ENCODE measurements at regions not wholly inside any gene's neighbourhood (a gene's known extent, or its start where the extent isn't known, plus 50 kb on each side); places are given as distances from the start of the nearest gene placed in this dataset.

DNA sequence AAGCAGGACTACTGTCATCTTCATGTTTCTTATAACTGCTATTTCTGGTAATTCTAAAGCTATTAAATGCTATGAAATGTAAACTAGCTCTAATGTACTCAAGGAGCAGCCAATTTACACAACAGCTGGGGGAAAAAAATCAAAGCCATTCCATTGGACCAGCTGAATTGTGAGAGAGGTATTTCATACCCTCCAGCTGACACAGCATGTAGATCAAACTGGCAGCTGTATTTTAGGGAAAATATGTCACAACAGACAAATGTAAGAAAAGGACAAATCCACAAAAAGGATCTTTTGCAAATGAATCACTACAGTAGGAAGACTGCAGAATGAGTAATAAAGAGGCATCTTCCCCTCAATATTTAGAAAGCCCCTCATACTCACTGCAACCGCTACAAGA lies 65.2 kb upstream of the FAM47B start:
- DNase-seq, result no peak

DNA sequence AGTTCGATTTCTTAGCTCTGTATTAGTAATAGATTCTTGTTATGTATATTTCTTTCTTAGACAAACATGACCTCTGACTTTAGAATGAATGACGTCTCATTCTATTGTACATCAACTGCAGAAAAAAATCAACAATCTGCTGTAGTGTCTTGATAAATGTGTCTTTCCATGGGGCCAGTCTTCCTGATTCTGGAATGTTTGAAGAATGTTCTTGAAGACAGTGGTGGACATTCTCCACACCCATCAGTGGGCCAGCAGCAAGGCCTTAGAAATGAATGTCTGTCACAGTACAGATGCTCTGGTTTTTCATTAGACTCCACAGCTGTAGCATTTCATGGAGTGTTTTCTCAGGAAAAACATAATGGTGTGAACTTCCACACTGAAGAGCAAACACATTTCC lies 63.2 kb upstream of the FAM47B start:
- DNase-seq, result no peak

DNA sequence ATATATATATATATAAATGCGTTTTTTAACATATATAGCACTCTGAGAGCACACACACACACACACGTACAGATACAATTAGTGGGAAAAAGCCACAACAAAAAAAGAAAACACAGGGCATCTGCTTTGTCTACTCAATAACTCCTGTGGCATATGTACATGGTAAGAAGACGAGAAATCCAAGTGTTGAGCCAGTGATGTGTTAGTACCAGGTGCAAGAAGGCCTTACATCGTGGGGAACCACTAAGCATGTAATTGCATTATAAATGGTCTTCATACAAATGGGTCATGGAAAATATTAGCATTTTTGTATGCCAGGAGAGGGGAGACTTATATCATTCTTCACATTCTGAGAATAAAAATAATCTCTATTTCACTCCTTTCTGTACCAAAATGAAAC lies 62.7 kb upstream of the FAM47B start:
- no peak for DNase-seq

DNA sequence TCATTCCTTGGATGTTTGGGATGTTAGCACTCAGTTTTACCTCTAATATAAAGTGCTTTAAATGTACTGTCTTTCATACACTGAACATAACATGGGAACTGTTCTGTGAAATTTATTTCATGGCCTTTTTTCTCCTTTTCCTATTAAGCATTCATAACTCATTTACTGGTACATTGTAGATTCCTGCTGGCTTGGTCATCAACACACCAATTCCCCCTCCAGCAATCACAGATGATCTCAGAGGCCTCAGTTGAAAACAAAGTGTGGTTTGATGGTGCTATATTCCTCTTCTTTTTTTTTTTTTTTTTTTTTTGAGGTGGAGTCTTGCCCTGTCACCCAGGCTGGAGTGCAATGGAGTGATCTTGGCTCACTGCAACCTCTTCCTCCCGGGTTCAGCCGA lies 61.9 kb upstream of the FAM47B start:
- no peak for DNase-seq

DNA sequence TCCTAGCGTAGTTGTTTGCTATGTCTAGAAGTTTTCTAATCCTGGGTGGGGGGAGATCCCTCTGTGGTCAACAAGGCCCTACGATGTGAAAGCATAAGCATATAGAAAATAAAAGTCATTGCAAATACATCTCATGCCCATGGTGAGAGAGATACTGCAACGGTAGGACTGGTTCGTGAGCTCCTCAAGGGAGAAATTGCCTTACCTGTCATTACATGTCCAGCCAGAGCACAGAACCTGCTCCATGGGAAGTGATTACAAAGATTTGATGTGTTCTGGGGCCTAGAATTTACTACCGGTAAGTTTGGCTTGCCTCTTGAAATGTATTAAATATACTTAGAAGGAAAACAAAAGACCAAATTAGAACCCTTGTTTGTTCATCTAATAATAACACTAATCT lies 60.9 kb upstream of the FAM47B start:
- no peak for DNase-seq

DNA sequence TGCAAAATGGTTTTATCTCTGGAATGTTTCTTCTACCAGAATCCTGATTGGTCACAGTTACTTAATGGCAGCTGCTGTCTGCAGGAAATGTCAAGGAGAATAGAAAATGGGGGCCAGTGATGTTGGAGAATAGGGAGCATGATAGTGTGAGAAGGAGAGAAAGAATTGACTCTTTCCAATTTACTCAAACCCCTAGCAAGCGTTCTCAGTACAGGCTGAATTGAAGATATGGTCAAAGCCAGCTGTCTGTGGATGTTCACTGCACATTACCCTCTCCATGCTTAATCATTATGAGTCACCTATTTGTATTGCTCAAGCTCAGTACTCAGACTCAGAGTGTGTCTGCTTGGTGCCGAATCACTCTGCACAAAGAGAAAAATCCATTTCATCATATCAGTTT lies 57.8 kb upstream of the FAM47B start:
- DNase-seq, result peak; percentile 72

DNA sequence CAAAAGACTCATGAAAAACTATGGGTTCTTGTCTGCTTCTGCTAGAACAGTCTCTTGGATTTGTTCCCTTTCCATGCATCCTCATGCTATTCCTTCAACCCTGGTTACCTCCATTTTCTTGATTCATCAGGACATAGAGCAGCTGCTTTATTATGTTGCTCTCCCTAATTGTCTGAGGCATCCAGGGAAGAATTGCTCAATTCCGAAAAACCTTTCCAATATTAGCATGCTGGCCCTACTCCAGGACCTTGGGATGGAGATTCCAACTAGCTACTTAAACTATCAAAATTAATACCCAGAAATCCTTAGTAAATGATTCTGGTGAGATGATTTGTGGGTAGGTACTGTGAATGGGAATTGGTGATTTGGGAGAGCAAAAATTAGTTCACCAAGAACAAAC lies 56.6 kb upstream of the FAM47B start:
- no peak for DNase-seq

DNA sequence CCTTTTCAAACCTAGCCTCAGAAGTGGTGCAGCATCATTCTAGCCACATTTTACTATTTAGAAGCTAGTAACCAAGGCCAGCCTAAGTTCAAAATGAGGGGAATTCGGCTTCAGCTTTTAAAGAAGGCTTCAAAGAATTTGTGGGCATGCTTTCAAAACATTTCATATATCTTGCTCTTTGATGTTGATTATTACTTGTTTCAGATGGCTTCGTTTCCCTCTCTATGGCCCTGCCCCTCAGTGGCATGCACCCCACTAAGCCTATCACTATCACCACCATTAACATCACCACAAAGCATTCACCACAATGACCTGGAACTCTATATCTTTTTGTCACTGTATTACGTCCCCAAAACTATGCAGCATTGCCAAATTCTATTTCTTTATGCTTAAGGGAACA lies 51.2 kb upstream of the FAM47B start:
- no peak for DNase-seq

Data from MV-4-11 (cell line).